Stomach (tissue), 8 donors: ENCODE measurements at regions not wholly inside any gene's neighbourhood (a gene's known extent, or its start where the extent isn't known, plus 50 kb on each side); places are given as distances from the start of the nearest gene placed in this dataset.

Experiments used
- DNase-seq, 2 donors: peaks; one replicate each; pipeline versions ENCODE4 v3.0.0 to v3.0.0-alpha.2; 2013 to 2019
- H3K27ac ChIP-seq, 5 donors: fragments of 200-600 bp in 4 of 5; sonication (generic) in 4 of 5; one replicate each; pipeline ENCODE4 v1.5.1; 2013 to 2019; ENCODE audit warnings: mild to moderate bottlenecking in 1 of 5, moderate library complexity in 1 of 5
- H3K27me3 ChIP-seq, 3 donors: fragments of 200-600 bp; sonication (generic); one replicate each; pipeline ENCODE4 v1.5.1; 2017 to 2019; ENCODE audit warnings: mixed run types in 1 of 3
- H3K36me3 ChIP-seq, 4 donors: fragments of 200-600 bp; sonication (generic); 1 replicate in 3 of 4; 2 replicates in 1 of 4; pipeline ENCODE4 v1.5.1; 2016 to 2019
- H3K4me1 ChIP-seq, 4 donors: fragments of 200-600 bp; sonication (generic); one replicate each; pipeline ENCODE4 v1.5.1; 2016 to 2019
- H3K4me3 ChIP-seq, 4 donors: fragments of 200-600 bp; sonication (generic) in 3 of 4; one replicate each; pipeline ENCODE4 v1.5.1; 2016 to 2019; ENCODE audit warnings: mild to moderate bottlenecking in 1 of 4
- H3K9me3 ChIP-seq, 4 donors: fragments of 200-600 bp; sonication (generic); one replicate each; pipeline ENCODE4 v1.5.1; 2016 to 2019
- EP300 ChIP-seq: sonication (generic); formaldehyde crosslinking; IDR thresholded peaks from one replicate; pipeline ENCODE4 v1.6.1; 2017; ENCODE audit warnings: antibody characterized with exemption
- POLR2A ChIP-seq, 4 donors: fragments of 450-650 bp; IDR thresholded peaks; one replicate each; pipeline ENCODE4 v1.6.1; 2016; ENCODE audit warnings: antibody characterized with exemption in 4 of 4, control low read depth in 2 of 4, mild to moderate bottlenecking in 1 of 4, moderate library complexity in 1 of 4
- POLR2AphosphoS5 ChIP-seq, 3 donors: sonication (generic); formaldehyde crosslinking; IDR thresholded peaks; one replicate each; pipeline ENCODE4 v1.6.1; 2016; ENCODE audit warnings: antibody characterized with exemption in 3 of 3
- WGBS, 5 donors: extraction: QIAGEN DNeasy Blood & Tissue Kit in 3 of 5; methylation state at CpG; one replicate each; pipeline versions ENCODE4 v1.1.5 to v1.1.7; 2013 to 2018; 5-methylcytosine and 5-hydroxymethylcytosine counted together
- intact Hi-C: fragments of 100-400 bp; cut with DNase I; formaldehyde crosslinking; loops from one replicate; pipeline ENCODE4 v1.15.1; 2023; ENCODE audit warnings: low total_unique reads
- TF ChIP-seq, protein P1 (sequence below), 7 experiments: fragments of 450-650 bp in 4 of 7; fragments of 200-600 bp in 3 of 7; sonication (generic) in 3 of 7; IDR thresholded peaks; one replicate each; pipeline ENCODE4 v1.5.1; 2016 to 2019; ENCODE audit warnings: antibody characterized with exemption in 7 of 7, control low read depth in 2 of 7, mild to moderate bottlenecking in 1 of 7
- donor health status: healthy with polysubstance abuse.
- donor health status: Bipolar disorder and iron deficiency.
- donor health status: healthy.

- Histone ChIP-seq H3K4me1 (peaks cover 8 to 11% (median 11%) of the 10 kb centered on the region in 4 donors), H3K27ac (no peak overlapping the region), H3K36me3 (no peaks in the 10 kb centered on the region), H3K9me3 (no peaks in the 10 kb centered on the region), H3K27me3 (peaks cover 0 to 38% (median 0%) of the 10 kb centered on the region in 3 donors), H3K4me3 (peak overlapping the region; percentile 19 to 45 (median 32))
- peak; percentile 82 to 90 for DNase-seq
- intact Hi-C loops, result loop anchor here (5.0 kb wide), 1 partner anchor 237 kb away; no protein-coding TSS in a partner anchor
- TF ChIP-seq POLR2AphosphoS5 (IDR thresholded peaks at IDR 0.05), result no peak
- TF ChIP-seq, protein P1, sequence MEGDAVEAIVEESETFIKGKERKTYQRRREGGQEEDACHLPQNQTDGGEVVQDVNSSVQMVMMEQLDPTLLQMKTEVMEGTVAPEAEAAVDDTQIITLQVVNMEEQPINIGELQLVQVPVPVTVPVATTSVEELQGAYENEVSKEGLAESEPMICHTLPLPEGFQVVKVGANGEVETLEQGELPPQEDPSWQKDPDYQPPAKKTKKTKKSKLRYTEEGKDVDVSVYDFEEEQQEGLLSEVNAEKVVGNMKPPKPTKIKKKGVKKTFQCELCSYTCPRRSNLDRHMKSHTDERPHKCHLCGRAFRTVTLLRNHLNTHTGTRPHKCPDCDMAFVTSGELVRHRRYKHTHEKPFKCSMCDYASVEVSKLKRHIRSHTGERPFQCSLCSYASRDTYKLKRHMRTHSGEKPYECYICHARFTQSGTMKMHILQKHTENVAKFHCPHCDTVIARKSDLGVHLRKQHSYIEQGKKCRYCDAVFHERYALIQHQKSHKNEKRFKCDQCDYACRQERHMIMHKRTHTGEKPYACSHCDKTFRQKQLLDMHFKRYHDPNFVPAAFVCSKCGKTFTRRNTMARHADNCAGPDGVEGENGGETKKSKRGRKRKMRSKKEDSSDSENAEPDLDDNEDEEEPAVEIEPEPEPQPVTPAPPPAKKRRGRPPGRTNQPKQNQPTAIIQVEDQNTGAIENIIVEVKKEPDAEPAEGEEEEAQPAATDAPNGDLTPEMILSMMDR (IDR thresholded peaks at IDR 0.05), result peak in 5 of 7 experiments; percentile 81 to 99 (median 98)
- WGBS, 5 donors, result 5 to 10% (median 7%) methylated on average over 25 to 40 of the region's 40 CpGs
Observed at GRCh38 chr1:181189691-181190363, 101.3 kb downstream of the IER5 start.

DNA sequence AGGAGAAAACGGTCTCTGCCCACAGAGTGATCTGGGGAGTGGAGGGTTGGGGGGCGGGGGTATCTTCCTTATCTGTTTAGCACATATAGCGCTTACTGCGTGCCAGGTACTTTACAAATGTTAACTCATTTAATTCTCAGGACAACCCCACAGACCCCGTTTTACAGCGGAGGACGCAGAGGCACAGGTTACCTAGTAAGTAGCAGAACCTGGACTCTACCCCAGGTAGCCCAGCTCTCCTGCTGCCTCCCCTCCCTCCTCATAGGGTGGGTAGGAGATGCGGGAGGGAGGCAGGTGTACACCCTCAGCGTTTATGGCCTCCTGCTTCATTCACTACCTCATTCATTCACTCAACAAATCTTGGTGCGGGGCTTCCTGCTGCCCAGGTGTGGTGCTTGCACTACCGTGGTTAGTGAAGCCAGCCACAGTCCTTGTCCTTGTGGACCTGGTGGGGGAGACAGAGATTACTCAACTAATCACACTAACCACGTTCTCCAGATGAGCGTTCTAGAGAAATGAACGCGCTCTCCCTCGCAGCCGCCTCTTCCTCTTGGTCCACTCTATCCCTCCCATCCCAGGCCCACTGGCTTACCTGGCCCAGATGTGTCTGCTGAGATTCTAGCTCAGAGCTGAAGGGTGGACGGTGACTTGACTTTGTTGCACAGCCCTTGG, 102.0 kb downstream of the IER5 start:
- H3K9me3 ChIP-seq, result no peaks in the 10 kb centered on the region
- H3K36me3 ChIP-seq, result no peaks in the 10 kb centered on the region
- peak overlapping the region; percentile 19 to 45 (median 32) for H3K4me3 ChIP-seq
- no peak for TF ChIP-seq POLR2AphosphoS5 (IDR thresholded peaks at IDR 0.05)
- TF ChIP-seq, protein P1 (IDR thresholded peaks at IDR 0.05), result no peak
- no peak for TF ChIP-seq POLR2A (IDR thresholded peaks at IDR 0.05)
- TF ChIP-seq EP300, result no peak
- H3K27me3 ChIP-seq, result peaks cover 0 to 32% (median 0%) of the 10 kb centered on the region in 3 donors
- peaks cover 8 to 11% (median 11%) of the 10 kb centered on the region in 4 donors for H3K4me1 ChIP-seq
- H3K27ac ChIP-seq, result no peak overlapping the region
- DNase-seq, result peak in 1 of 2 donors; percentile 38
- 50 to 59% (median 51%) methylated on average over 17 to 18 of the region's 18 CpGs for WGBS, 5 donors
- intact Hi-C loops, result loop anchor here (5.0 kb wide), 1 partner anchor 237 kb away; no protein-coding TSS in a partner anchor

GRCh38 chr1:181191494-181192040, 103.1 kb downstream of the IER5 start:
- no peak for TF ChIP-seq POLR2AphosphoS5 (IDR thresholded peaks at IDR 0.05)
- TF ChIP-seq, protein P1 (IDR thresholded peaks at IDR 0.05), result no peak
- TF ChIP-seq POLR2A (IDR thresholded peaks at IDR 0.05), result no peak
- TF ChIP-seq EP300, result no peak
- H3K4me1 ChIP-seq, result peaks cover 8 to 11% (median 11%) of the 10 kb centered on the region in 4 donors
- H3K9me3 ChIP-seq, result no peaks in the 10 kb centered on the region
- H3K36me3 ChIP-seq, result no peaks in the 10 kb centered on the region
- WGBS, 5 donors, result 84 to 92% (median 87%) methylated on average over 5 of the region's 5 CpGs
- no peak overlapping the region for H3K4me3 ChIP-seq
- no peak for DNase-seq
- intact Hi-C loops, result loop anchor here (5.0 kb wide), 1 partner anchor 236 kb away; no protein-coding TSS in a partner anchor
- H3K27ac ChIP-seq, result no peak overlapping the region
- H3K27me3 ChIP-seq, result peaks cover 0 to 28% (median 0%) of the 10 kb centered on the region in 3 donors

DNA sequence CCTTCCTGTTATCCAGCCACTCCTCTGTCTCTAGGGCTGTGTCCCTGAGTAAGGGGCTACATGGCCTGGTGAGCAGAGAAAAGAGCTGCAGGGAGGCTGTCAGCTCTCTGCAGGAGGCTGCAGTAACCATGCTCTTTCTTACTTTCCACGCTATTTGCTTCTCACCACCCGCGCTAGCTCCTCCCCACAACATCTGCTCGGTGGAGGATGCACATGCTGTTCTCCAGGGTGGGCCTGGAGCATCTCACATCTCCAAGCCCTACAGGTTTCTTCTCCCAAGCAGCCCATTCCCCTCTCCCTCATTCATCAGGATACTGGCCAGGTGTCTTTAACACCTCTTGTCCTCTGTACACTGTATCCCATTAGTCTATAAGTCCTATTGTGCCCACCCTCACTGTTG, 103.8 kb downstream of the IER5 start:
- no peaks in the 10 kb centered on the region for H3K36me3 ChIP-seq
- H3K4me3 ChIP-seq, result no peak overlapping the region
- H3K4me1 ChIP-seq, result peaks cover 8 to 11% (median 11%) of the 10 kb centered on the region in 4 donors
- H3K27me3 ChIP-seq, result peaks cover 0 to 24% (median 0%) of the 10 kb centered on the region in 3 donors
- H3K27ac ChIP-seq, result no peak overlapping the region
- WGBS, 5 donors, result 62 to 82% (median 72%) methylated on average over 4 of the region's 4 CpGs
- intact Hi-C loops, result loop anchor here (5.0 kb wide), 1 partner anchor 235 kb away; no protein-coding TSS in a partner anchor
- H3K9me3 ChIP-seq, result no peaks in the 10 kb centered on the region
- no peak for TF ChIP-seq POLR2A (IDR thresholded peaks at IDR 0.05)
- DNase-seq, result no peak
